OCI-LY1 (cell line): ENCODE measurements at regions not wholly inside any gene's neighbourhood (a gene's known extent, or its start where the extent isn't known, plus 50 kb on each side); places are given as distances from the start of the nearest gene placed in this dataset.

ENCODE experiments used
- H2AFZ ChIP-seq: fragments of 200-600 bp; sonication (generic), shearing (Covaris generic); 2 replicates; pipeline ENCODE4 v1.6.0; 2014; ENCODE audit warnings: antibody characterized with exemption, mild to moderate bottlenecking, low read length
- H3F3A ChIP-seq: fragments of 200-600 bp; sonication (generic), shearing (Covaris generic); 2 replicates; pipeline ENCODE4 v1.6.0; 2014; ENCODE audit warnings: mild to moderate bottlenecking, antibody characterized with exemption, low read length, moderate library complexity; ENCODE audit not compliant: insufficient read depth
- H3K27ac ChIP-seq: fragments of 200-600 bp; sonication (generic); 2 replicates; pipeline ENCODE4 v1.5.1; 2014; ENCODE audit warnings: low read length, mixed run types, mild to moderate bottlenecking, low read depth; ENCODE audit not compliant: poor library complexity, severe bottlenecking
- H3K27me3 ChIP-seq: fragments of 200-600 bp; sonication (generic); 2 replicates; pipeline ENCODE4 v1.6.0; 2014; ENCODE audit warnings: antibody characterized with exemption, mild to moderate bottlenecking, low read length, moderate library complexity; ENCODE audit not compliant: insufficient read depth
- H3K36me3 ChIP-seq: fragments of 200-600 bp; sonication (generic); 2 replicates; pipeline ENCODE4 v1.6.1; 2014; ENCODE audit warnings: mild to moderate bottlenecking, antibody characterized with exemption, low read length, moderate library complexity, mixed read lengths; ENCODE audit not compliant: insufficient read depth
- H3K4me1 ChIP-seq: fragments of 200-600 bp; sonication (generic); 2 replicates; pipeline ENCODE4 v1.5.1; 2014; ENCODE audit warnings: mild to moderate bottlenecking, low read length, moderate library complexity; ENCODE audit not compliant: insufficient read depth, severe bottlenecking
- H3K4me2 ChIP-seq: fragments of 200-600 bp; sonication (generic), shearing (Covaris generic); 2 replicates; pipeline ENCODE4 v1.6.1; 2014; ENCODE audit warnings: low read length
- H3K4me3 ChIP-seq: fragments of 200-600 bp; sonication (generic); 2 replicates; pipeline ENCODE4 v1.5.1; 2014; ENCODE audit warnings: low read length, low read depth, mild to moderate bottlenecking, mixed read lengths; ENCODE audit not compliant: poor library complexity, severe bottlenecking
- H3K79me2 ChIP-seq: fragments of 200-600 bp; shearing (Covaris generic); 2 replicates; pipeline ENCODE4 v1.6.1; 2016; ENCODE audit warnings: mixed run types, low read length, mixed read lengths; ENCODE audit not compliant: insufficient read depth
- H3K9ac ChIP-seq: fragments of 200-600 bp; sonication (generic), shearing (Covaris generic); 2 replicates; pipeline ENCODE4 v1.6.1; 2014; ENCODE audit warnings: mild to moderate bottlenecking, low read length, mixed read lengths
- H3K9me2 ChIP-seq: fragments of 200-600 bp; sonication (generic), shearing (Covaris generic); 2 replicates; pipeline ENCODE4 v1.6.1; 2014; ENCODE audit warnings: low read depth, mild to moderate bottlenecking, low read length, mixed read lengths
- H3K9me3 ChIP-seq: fragments of 200-600 bp; shearing (Covaris generic); 2 replicates; pipeline ENCODE4 v1.6.1; 2014; ENCODE audit warnings: low read length, mixed read lengths
- H4K20me1 ChIP-seq: fragments of 200-600 bp; sonication (generic), shearing (Covaris generic); 2 replicates; pipeline ENCODE4 v1.6.0; 2016; ENCODE audit warnings: mild to moderate bottlenecking, low read length; ENCODE audit not compliant: insufficient read depth
- CTCF ChIP-seq: fragments of 200-600 bp; sonication (generic), shearing (Covaris generic); IDR thresholded peaks from 2 replicates; pipeline ENCODE4 v1.5.1; 2017; ENCODE audit warnings: mild to moderate bottlenecking, antibody characterized with exemption, low read length, moderate library complexity, mixed read lengths
- EZH2 ChIP-seq: fragments of 200-600 bp; sonication (generic), shearing (Covaris generic); IDR thresholded peaks from 2 replicates; pipeline ENCODE4 v1.8.0; 2017; ENCODE audit warnings: borderline replicate concordance, mixed run types, mild to moderate bottlenecking, antibody characterized with exemption, low read length, moderate library complexity, mixed read lengths

GRCh38 chr7:120114626-120115025 lies 158.3 kb upstream of the KCND2 start:
- no peaks in the 10 kb centered on the region for H3K4me1 ChIP-seq
- no peak overlapping the region for H3K4me2 ChIP-seq
- H3K9me3 ChIP-seq: peaks cover 12% of the 10 kb centered on the region; the same call in 1 of the 2 replicates
- H4K20me1 ChIP-seq: no peaks in the 10 kb centered on the region
- TF ChIP-seq EZH2 (no peak), CTCF (no peak)
- no peaks in the 10 kb centered on the region for H3K27me3 ChIP-seq
- H2AFZ ChIP-seq: no peak overlapping the region
- H3K27ac ChIP-seq: no peak overlapping the region
- H3K4me3 ChIP-seq: no peak overlapping the region
- H3K79me2 ChIP-seq: no peaks in the 10 kb centered on the region
- H3K9ac ChIP-seq: no peak overlapping the region
- no peaks in the 10 kb centered on the region for H3F3A ChIP-seq
- H3K9me2 ChIP-seq: no peaks in the 10 kb centered on the region
- no peaks in the 10 kb centered on the region for H3K36me3 ChIP-seq

DNA sequence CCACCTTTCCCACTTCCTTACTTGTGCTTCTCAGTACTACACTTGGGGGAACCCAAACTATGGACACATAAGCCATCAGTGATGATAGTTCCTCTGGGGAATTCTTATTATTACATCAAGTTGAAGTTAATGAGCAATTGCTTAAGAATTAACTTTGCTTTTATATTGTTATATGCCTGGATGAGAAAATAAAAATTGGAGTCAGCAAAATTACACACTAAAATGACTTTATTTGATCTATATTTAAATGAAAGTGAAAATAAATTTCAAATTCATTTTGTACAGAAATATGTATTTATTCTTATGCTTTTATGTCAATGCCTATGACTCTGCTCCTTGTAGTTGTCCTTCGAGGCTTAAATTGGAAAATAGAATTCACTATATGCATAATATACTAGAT lies 149.4 kb upstream of the KCND2 start:
- no peaks in the 10 kb centered on the region for H4K20me1 ChIP-seq
- H3K4me1 ChIP-seq: no peaks in the 10 kb centered on the region
- H3K36me3 ChIP-seq: no peaks in the 10 kb centered on the region
- H3K9ac ChIP-seq: no peak overlapping the region
- H3K9me2 ChIP-seq: peaks cover 4% of the 10 kb centered on the region; the same call in 1 of the 2 replicates
- H2AFZ ChIP-seq: no peak overlapping the region
- H3K9me3 ChIP-seq: peaks cover 3% of the 10 kb centered on the region; the same call in 1 of the 2 replicates
- no peak overlapping the region for H3K4me3 ChIP-seq
- no peak overlapping the region for H3K4me2 ChIP-seq
- H3K79me2 ChIP-seq: no peaks in the 10 kb centered on the region
- no peak overlapping the region for H3K27ac ChIP-seq
- no peaks in the 10 kb centered on the region for H3K27me3 ChIP-seq
- H3F3A ChIP-seq: no peaks in the 10 kb centered on the region
- TF ChIP-seq EZH2: no peak
- no peak for TF ChIP-seq CTCF

GRCh38 chr7:120131096-120131839 lies 141.7 kb upstream of the KCND2 start:
- Histone ChIP-seq H3K36me3 (no peaks in the 10 kb centered on the region), H3K4me1 (no peaks in the 10 kb centered on the region), H3K9me2 (peaks cover 2% of the 10 kb centered on the region; the same call in 1 of the 2 replicates), H3K79me2 (no peaks in the 10 kb centered on the region), H3K9me3 (no peaks in the 10 kb centered on the region), H3K9ac (no peak overlapping the region), H2AFZ (no peak overlapping the region), H4K20me1 (no peaks in the 10 kb centered on the region), H3K27me3 (no peaks in the 10 kb centered on the region), H3F3A (no peaks in the 10 kb centered on the region), H3K27ac (no peak overlapping the region), H3K4me3 (no peak overlapping the region), H3K4me2 (no peak overlapping the region)
- TF ChIP-seq CTCF (no peak), EZH2 (no peak)
